ENCODE measurements at regions not wholly inside any gene's neighbourhood (a gene's known extent, or its start where the extent isn't known, plus 50 kb on each side); places are given as distances from the start of the nearest gene placed in this dataset.

DNA sequence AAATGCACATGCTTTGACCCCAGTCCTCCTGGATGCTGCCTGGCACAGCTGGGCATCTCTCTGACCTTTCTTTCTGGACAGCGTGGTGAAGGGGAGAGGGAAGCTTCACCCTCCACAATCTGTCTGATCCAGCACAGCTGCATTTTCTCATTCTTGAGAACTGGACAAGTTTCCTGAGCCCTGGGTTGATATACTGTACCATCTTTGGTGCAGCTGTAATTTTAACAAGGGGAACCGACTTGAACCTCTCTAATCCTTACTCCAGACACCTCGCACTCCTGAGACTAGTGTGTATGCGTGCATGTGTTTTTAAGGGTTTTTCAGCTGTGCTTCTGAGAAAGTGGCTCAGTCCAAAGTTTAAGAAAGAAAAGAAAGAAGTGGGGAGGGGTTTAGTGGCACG lies 655.7 kb downstream of the INHBA start (continued):
- TF ChIP-seq, protein P1, sequence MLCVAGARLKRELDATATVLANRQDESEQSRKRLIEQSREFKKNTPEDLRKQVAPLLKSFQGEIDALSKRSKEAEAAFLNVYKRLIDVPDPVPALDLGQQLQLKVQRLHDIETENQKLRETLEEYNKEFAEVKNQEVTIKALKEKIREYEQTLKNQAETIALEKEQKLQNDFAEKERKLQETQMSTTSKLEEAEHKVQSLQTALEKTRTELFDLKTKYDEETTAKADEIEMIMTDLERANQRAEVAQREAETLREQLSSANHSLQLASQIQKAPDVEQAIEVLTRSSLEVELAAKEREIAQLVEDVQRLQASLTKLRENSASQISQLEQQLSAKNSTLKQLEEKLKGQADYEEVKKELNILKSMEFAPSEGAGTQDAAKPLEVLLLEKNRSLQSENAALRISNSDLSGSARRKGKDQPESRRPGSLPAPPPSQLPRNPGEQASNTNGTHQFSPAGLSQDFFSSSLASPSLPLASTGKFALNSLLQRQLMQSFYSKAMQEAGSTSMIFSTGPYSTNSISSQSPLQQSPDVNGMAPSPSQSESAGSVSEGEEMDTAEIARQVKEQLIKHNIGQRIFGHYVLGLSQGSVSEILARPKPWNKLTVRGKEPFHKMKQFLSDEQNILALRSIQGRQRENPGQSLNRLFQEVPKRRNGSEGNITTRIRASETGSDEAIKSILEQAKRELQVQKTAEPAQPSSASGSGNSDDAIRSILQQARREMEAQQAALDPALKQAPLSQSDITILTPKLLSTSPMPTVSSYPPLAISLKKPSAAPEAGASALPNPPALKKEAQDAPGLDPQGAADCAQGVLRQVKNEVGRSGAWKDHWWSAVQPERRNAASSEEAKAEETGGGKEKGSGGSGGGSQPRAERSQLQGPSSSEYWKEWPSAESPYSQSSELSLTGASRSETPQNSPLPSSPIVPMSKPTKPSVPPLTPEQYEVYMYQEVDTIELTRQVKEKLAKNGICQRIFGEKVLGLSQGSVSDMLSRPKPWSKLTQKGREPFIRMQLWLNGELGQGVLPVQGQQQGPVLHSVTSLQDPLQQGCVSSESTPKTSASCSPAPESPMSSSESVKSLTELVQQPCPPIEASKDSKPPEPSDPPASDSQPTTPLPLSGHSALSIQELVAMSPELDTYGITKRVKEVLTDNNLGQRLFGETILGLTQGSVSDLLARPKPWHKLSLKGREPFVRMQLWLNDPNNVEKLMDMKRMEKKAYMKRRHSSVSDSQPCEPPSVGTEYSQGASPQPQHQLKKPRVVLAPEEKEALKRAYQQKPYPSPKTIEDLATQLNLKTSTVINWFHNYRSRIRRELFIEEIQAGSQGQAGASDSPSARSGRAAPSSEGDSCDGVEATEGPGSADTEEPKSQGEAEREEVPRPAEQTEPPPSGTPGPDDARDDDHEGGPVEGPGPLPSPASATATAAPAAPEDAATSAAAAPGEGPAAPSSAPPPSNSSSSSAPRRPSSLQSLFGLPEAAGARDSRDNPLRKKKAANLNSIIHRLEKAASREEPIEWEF (IDR thresholded peaks at IDR 0.05; ENCODE audit: insufficient replicate concordance, low read depth, low read length): no peak
- TF ChIP-seq IKZF2 (IDR thresholded peaks at IDR 0.05) (no peak), BHLHE40 (IDR thresholded peaks at IDR 0.05; ENCODE audit: borderline replicate concordance in 1 of 2, low read depth in 2 of 2, low read length in 1 of 2) (no peak), RAD51 (IDR thresholded peaks at IDR 0.05) (no peak), USF1 (IDR thresholded peaks at IDR 0.05; ENCODE audit: borderline replicate concordance, extremely low read length, insufficient read depth, low read depth, low read length) (no peak), PAX5 (IDR thresholded peaks at IDR 0.05; ENCODE audit: borderline replicate concordance, low read depth, low read length) (no peak), NR2C1 (IDR thresholded peaks at IDR 0.05) (no peak), MYC (IDR thresholded peaks at IDR 0.05; ENCODE audit: insufficient read depth, insufficient read length, insufficient replicate concordance, low read length, severe bottlenecking) (no peak)

All from GM12878 (cell line).